Neural cell (in vitro differentiated cells): ENCODE measurements at regions not wholly inside any gene's neighbourhood (a gene's known extent, or its start where the extent isn't known, plus 50 kb on each side); places are given as distances from the start of the nearest gene placed in this dataset.

Experiments
- EP300 ChIP-seq: fragments of 450-650 bp; conservative IDR thresholded peaks from 2 replicates; pipeline ENCODE4 v1.6.1; 2014; ENCODE audit warnings: antibody characterized with exemption, mild to moderate bottlenecking, moderate library complexity; ENCODE audit not compliant: poor library complexity, severe bottlenecking
- EZH2 ChIP-seq: fragments of 200-600, 300-800 bp; shearing (Covaris generic), sonication (generic); IDR thresholded peaks from 2 replicates; pipeline ENCODE4 v1.6.1; 2014; ENCODE audit warnings: antibody characterized with exemption, low read length, borderline replicate concordance, mild to moderate bottlenecking; ENCODE audit not compliant: insufficient read depth, poor library complexity, severe bottlenecking
- POLR2AphosphoS5 ChIP-seq: IDR thresholded peaks from 2 replicates; pipeline ENCODE4 v1.6.1; 2012
- SMC3 ChIP-seq: fragments of 450-650 bp; conservative IDR thresholded peaks from 2 replicates; pipeline ENCODE4 v1.6.1; 2014; ENCODE audit warnings: antibody characterized with exemption, mild to moderate bottlenecking, moderate library complexity; ENCODE audit not compliant: poor library complexity
- TAF1 ChIP-seq: IDR thresholded peaks from 2 replicates; pipeline ENCODE4 v1.6.1; 2012; ENCODE audit warnings: low read depth
- TF ChIP-seq, protein P1 (sequence below): fragments of 450-650 bp; IDR thresholded peaks from 2 replicates; pipeline ENCODE4 v1.5.1; 2014; ENCODE audit warnings: antibody characterized with exemption, mild to moderate bottlenecking, moderate library complexity; ENCODE audit not compliant: poor library complexity, severe bottlenecking
- TF ChIP-seq, protein P2 (sequence below): IDR thresholded peaks from 2 replicates; pipeline ENCODE4 v1.6.1; 2012; ENCODE audit warnings: borderline replicate concordance

DNA sequence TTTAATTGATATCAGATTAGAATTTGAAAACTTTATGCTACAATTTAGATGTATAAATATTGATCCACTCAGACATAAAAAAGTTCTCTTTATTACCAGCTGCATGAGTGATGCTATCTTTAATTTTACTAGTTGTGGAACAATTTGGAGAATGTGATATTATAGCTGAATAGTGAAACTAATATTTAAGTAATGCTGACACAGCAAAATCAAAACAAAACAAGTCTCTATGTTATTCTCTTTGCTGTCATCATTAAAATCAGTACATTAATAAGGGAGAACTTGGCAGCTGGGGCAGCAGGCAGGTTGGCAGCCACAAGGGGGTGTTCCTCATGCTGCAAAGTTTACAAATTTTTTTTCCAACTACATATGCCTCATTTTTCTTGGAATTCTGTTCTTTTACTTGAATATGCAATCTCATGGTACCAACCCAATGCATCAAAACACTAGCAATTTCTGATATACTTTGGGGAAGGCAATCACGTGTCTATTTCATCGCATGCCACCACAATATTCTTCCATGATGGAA lies 585.3 kb downstream of the FGF9 start:
- TF ChIP-seq, protein P1, sequence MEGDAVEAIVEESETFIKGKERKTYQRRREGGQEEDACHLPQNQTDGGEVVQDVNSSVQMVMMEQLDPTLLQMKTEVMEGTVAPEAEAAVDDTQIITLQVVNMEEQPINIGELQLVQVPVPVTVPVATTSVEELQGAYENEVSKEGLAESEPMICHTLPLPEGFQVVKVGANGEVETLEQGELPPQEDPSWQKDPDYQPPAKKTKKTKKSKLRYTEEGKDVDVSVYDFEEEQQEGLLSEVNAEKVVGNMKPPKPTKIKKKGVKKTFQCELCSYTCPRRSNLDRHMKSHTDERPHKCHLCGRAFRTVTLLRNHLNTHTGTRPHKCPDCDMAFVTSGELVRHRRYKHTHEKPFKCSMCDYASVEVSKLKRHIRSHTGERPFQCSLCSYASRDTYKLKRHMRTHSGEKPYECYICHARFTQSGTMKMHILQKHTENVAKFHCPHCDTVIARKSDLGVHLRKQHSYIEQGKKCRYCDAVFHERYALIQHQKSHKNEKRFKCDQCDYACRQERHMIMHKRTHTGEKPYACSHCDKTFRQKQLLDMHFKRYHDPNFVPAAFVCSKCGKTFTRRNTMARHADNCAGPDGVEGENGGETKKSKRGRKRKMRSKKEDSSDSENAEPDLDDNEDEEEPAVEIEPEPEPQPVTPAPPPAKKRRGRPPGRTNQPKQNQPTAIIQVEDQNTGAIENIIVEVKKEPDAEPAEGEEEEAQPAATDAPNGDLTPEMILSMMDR: no peak
- no peak for TF ChIP-seq EP300
- TF ChIP-seq SMC3: no peak
- TF ChIP-seq, protein P2, sequence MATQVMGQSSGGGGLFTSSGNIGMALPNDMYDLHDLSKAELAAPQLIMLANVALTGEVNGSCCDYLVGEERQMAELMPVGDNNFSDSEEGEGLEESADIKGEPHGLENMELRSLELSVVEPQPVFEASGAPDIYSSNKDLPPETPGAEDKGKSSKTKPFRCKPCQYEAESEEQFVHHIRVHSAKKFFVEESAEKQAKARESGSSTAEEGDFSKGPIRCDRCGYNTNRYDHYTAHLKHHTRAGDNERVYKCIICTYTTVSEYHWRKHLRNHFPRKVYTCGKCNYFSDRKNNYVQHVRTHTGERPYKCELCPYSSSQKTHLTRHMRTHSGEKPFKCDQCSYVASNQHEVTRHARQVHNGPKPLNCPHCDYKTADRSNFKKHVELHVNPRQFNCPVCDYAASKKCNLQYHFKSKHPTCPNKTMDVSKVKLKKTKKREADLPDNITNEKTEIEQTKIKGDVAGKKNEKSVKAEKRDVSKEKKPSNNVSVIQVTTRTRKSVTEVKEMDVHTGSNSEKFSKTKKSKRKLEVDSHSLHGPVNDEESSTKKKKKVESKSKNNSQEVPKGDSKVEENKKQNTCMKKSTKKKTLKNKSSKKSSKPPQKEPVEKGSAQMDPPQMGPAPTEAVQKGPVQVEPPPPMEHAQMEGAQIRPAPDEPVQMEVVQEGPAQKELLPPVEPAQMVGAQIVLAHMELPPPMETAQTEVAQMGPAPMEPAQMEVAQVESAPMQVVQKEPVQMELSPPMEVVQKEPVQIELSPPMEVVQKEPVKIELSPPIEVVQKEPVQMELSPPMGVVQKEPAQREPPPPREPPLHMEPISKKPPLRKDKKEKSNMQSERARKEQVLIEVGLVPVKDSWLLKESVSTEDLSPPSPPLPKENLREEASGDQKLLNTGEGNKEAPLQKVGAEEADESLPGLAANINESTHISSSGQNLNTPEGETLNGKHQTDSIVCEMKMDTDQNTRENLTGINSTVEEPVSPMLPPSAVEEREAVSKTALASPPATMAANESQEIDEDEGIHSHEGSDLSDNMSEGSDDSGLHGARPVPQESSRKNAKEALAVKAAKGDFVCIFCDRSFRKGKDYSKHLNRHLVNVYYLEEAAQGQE: no peak
- TF ChIP-seq TAF1: no peak
- TF ChIP-seq POLR2AphosphoS5: no peak
- TF ChIP-seq EZH2: no peak
